GM23338 (cell line): ENCODE measurements at regions not wholly inside any gene's neighbourhood (a gene's known extent, or its start where the extent isn't known, plus 50 kb on each side); places are given as distances from the start of the nearest gene placed in this dataset.

Experiments used
- JUNB ChIP-seq: IDR thresholded peaks from one replicate; pipeline ENCODE4 v1.6.1; 2016; ENCODE audit warnings: antibody characterized with exemption; ENCODE audit not compliant: unreplicated experiment
- TF ChIP-seq, protein P1 (sequence below), 2 experiments: fragments of 200-600 bp in 1 of 2; sonication (generic) in 1 of 2; conservative IDR thresholded peaks; 2 replicates each; pipeline versions ENCODE4 v1.5.1 to v1.6.1; 2016 to 2017; ENCODE audit warnings: antibody characterized with exemption in 2 of 2, low read depth in 2 of 2, mild to moderate bottlenecking in 2 of 2, moderate library complexity in 1 of 2
- TF ChIP-seq, protein P2 (sequence below): IDR thresholded peaks from one replicate; pipeline ENCODE4 v1.6.1; 2018; ENCODE audit warnings: antibody characterized with exemption; ENCODE audit not compliant: unreplicated experiment

DNA sequence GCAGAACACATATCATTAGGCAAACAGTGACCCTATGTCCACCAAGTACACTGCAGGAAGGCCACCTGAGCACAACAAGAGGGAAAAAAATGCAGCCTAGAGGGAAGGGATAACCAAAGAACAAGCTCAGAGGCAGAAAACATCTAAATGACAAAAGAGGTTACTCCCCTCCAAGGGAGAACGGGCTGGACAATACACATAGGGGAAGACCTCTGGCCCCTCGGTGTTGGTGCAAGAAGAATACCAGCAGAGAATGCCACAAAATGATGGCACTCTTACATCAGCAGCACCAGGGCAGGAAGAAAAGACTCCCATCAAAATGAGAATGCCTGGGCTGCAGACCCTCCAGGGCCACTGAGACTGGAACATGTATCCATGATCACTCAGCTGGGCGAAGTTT is 66.6 kb upstream of the OPCML start:
- TF ChIP-seq, protein P1, sequence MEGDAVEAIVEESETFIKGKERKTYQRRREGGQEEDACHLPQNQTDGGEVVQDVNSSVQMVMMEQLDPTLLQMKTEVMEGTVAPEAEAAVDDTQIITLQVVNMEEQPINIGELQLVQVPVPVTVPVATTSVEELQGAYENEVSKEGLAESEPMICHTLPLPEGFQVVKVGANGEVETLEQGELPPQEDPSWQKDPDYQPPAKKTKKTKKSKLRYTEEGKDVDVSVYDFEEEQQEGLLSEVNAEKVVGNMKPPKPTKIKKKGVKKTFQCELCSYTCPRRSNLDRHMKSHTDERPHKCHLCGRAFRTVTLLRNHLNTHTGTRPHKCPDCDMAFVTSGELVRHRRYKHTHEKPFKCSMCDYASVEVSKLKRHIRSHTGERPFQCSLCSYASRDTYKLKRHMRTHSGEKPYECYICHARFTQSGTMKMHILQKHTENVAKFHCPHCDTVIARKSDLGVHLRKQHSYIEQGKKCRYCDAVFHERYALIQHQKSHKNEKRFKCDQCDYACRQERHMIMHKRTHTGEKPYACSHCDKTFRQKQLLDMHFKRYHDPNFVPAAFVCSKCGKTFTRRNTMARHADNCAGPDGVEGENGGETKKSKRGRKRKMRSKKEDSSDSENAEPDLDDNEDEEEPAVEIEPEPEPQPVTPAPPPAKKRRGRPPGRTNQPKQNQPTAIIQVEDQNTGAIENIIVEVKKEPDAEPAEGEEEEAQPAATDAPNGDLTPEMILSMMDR (conservative IDR thresholded peaks at IDR 0.05; ENCODE audit: low read depth in 2 of 2), result no peak
- TF ChIP-seq JUNB, result no peak
- TF ChIP-seq, protein P2, sequence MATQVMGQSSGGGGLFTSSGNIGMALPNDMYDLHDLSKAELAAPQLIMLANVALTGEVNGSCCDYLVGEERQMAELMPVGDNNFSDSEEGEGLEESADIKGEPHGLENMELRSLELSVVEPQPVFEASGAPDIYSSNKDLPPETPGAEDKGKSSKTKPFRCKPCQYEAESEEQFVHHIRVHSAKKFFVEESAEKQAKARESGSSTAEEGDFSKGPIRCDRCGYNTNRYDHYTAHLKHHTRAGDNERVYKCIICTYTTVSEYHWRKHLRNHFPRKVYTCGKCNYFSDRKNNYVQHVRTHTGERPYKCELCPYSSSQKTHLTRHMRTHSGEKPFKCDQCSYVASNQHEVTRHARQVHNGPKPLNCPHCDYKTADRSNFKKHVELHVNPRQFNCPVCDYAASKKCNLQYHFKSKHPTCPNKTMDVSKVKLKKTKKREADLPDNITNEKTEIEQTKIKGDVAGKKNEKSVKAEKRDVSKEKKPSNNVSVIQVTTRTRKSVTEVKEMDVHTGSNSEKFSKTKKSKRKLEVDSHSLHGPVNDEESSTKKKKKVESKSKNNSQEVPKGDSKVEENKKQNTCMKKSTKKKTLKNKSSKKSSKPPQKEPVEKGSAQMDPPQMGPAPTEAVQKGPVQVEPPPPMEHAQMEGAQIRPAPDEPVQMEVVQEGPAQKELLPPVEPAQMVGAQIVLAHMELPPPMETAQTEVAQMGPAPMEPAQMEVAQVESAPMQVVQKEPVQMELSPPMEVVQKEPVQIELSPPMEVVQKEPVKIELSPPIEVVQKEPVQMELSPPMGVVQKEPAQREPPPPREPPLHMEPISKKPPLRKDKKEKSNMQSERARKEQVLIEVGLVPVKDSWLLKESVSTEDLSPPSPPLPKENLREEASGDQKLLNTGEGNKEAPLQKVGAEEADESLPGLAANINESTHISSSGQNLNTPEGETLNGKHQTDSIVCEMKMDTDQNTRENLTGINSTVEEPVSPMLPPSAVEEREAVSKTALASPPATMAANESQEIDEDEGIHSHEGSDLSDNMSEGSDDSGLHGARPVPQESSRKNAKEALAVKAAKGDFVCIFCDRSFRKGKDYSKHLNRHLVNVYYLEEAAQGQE, result no peak
